ENCODE measurements at regions not wholly inside any gene's neighbourhood (a gene's known extent, or its start where the extent isn't known, plus 50 kb on each side); places are given as distances from the start of the nearest gene placed in this dataset.

GRCh38 chr12:114955414-114956014 lies 271.5 kb upstream of the TBX3 start:
- Histone ChIP-seq H3K4me3 (ENCODE audit: low read depth in 1 of 3, low read length in 3 of 3) (no peak overlapping the region), H3K27me3 (ENCODE audit: control insufficient read depth in 4 of 4, insufficient read depth in 4 of 4, low read length in 3 of 4) (no peaks in the 10 kb centered on the region), H3K27ac (ENCODE audit: low read depth in 1 of 2, low read length in 2 of 2) (no peak overlapping the region), H3K9ac (ENCODE audit: low read depth in 1 of 2, low read length in 2 of 2) (no peak overlapping the region), H3K9me3 (ENCODE audit: control insufficient read depth in 4 of 4, low read length in 3 of 4) (no peaks in the 10 kb centered on the region), H3K36me3 (ENCODE audit: control insufficient read depth in 4 of 4, insufficient read depth in 3 of 4, low read depth in 1 of 4, low read length in 3 of 4) (no peaks in the 10 kb centered on the region), H3K4me1 (ENCODE audit: control insufficient read depth in 4 of 4, insufficient read depth in 4 of 4, low read length in 3 of 4) (no peaks in the 10 kb centered on the region)
- TF ChIP-seq NR2F2 (IDR thresholded peaks at IDR 0.05), result no peak
- no peak for TF ChIP-seq ATF3 (IDR thresholded peaks at IDR 0.05)
- no peak for TF ChIP-seq ZBTB33 (IDR thresholded peaks at IDR 0.05)
- no peak for TF ChIP-seq REST (IDR thresholded peaks at IDR 0.05)
- no peak for TF ChIP-seq RAD21 (IDR thresholded peaks at IDR 0.05)
- no peak for TF ChIP-seq EGR1 (IDR thresholded peaks at IDR 0.05; ENCODE audit: low read depth in 2 of 2)
- no peak for TF ChIP-seq HNF4A (conservative IDR thresholded peaks at IDR 0.05)
- no peak for TF ChIP-seq FOXA1 (IDR thresholded peaks at IDR 0.05)
- no peak for TF ChIP-seq GABPA (IDR thresholded peaks at IDR 0.05 in 1 of 2, conservative IDR thresholded peaks at IDR 0.05 in 1 of 2)
- TF ChIP-seq SP1 (IDR thresholded peaks at IDR 0.05), result no peak
- no peak for DNase-seq (ENCODE audit: low spot score)
- 83% methylated on average over 2 of the region's 2 CpGs for WGBS

- H3K4me3 ChIP-seq (ENCODE audit: low read depth in 1 of 3, low read length in 3 of 3), result no peak overlapping the region
- no peaks in the 10 kb centered on the region for H3K27me3 ChIP-seq (ENCODE audit: control insufficient read depth in 4 of 4, insufficient read depth in 4 of 4, low read length in 3 of 4)
- H3K27ac ChIP-seq (ENCODE audit: low read depth in 1 of 2, low read length in 2 of 2), result no peak overlapping the region
- no peaks in the 10 kb centered on the region for H3K4me1 ChIP-seq (ENCODE audit: control insufficient read depth in 4 of 4, insufficient read depth in 4 of 4, low read length in 3 of 4)
- H3K9ac ChIP-seq (ENCODE audit: low read depth in 1 of 2, low read length in 2 of 2), result no peak overlapping the region
- TF ChIP-seq ZBTB33 (IDR thresholded peaks at IDR 0.05), result no peak
- TF ChIP-seq SP1 (IDR thresholded peaks at IDR 0.05), result no peak
- no peak for TF ChIP-seq MAX (IDR thresholded peaks at IDR 0.05)
- TF ChIP-seq TAF1 (conservative IDR thresholded peaks at IDR 0.05), result no peak
- no peak for TF ChIP-seq ATF3 (IDR thresholded peaks at IDR 0.05)
- no peak for TF ChIP-seq CTCF (IDR thresholded peaks at IDR 0.05; ENCODE audit: low read depth, low read length, missing input control)
- no peak for TF ChIP-seq GABPA (IDR thresholded peaks at IDR 0.05 in 1 of 2, conservative IDR thresholded peaks at IDR 0.05 in 1 of 2)
- TF ChIP-seq REST (IDR thresholded peaks at IDR 0.05), result no peak
- no peak for TF ChIP-seq EGR1 (IDR thresholded peaks at IDR 0.05; ENCODE audit: low read depth in 2 of 2)
- no peak for TF ChIP-seq RXRA (IDR thresholded peaks at IDR 0.05)
- TF ChIP-seq HNF4A (conservative IDR thresholded peaks at IDR 0.05), result no peak
- TF ChIP-seq HNF4G (IDR thresholded peaks at IDR 0.05), result no peak
- no peak for TF ChIP-seq RAD21 (IDR thresholded peaks at IDR 0.05)
- TF ChIP-seq FOXA2 (IDR thresholded peaks at IDR 0.05), result no peak
- no peaks in the 10 kb centered on the region for H3K36me3 ChIP-seq (ENCODE audit: control insufficient read depth in 4 of 4, insufficient read depth in 3 of 4, low read depth in 1 of 4, low read length in 3 of 4)
- DNase-seq (ENCODE audit: low spot score), result no peak
- WGBS, result 86% methylated on average over 6 of the region's 6 CpGs
- no peaks in the 10 kb centered on the region for H3K9me3 ChIP-seq (ENCODE audit: control insufficient read depth in 4 of 4, low read length in 3 of 4)
Observed at GRCh38 chr12:114954511-114955055, 270.6 kb upstream of the TBX3 start.

All from liver (tissue), 8 donors.